GM12875 (cell line): ENCODE measurements at regions not wholly inside any gene's neighbourhood (a gene's known extent, or its start where the extent isn't known, plus 50 kb on each side); places are given as distances from the start of the nearest gene placed in this dataset.

Source experiments
- H3K4me3 ChIP-seq: one replicate; pipeline ENCODE4 v1.5.1; 2011; ENCODE audit warnings: low read depth, low read length, control low read depth
- CTCF ChIP-seq: IDR thresholded peaks from 2 replicates; pipeline ENCODE4 v1.5.1; 2011; ENCODE audit warnings: low read depth, mild to moderate bottlenecking, control low read depth, inconsistent platforms, low read length, moderate library complexity, borderline replicate concordance; ENCODE audit not compliant: insufficient read depth

GRCh38 chr3:144754076-144754783 is 782.6 kb downstream of the DIPK2A start:
- no peak overlapping the region for H3K4me3 ChIP-seq
- no peak for TF ChIP-seq CTCF

- TF ChIP-seq CTCF = no peak
- H3K4me3 ChIP-seq = no peak overlapping the region
Observed at GRCh38 chr3:144756704-144757440, 785.2 kb downstream of the DIPK2A start.

GRCh38 chr3:144760831-144761230 is 789.2 kb downstream of the DIPK2A start:
- H3K4me3 ChIP-seq = no peak overlapping the region
- TF ChIP-seq CTCF = no peak

- no peak overlapping the region for H3K4me3 ChIP-seq
- no peak for TF ChIP-seq CTCF
Observed at GRCh38 chr3:144762091-144762490, 790.5 kb downstream of the DIPK2A start.

- TF ChIP-seq CTCF = no peak
- no peak overlapping the region for H3K4me3 ChIP-seq
Observed at GRCh38 chr3:144763878-144764454, 792.3 kb downstream of the DIPK2A start.

- no peak overlapping the region for H3K4me3 ChIP-seq
- no peak for TF ChIP-seq CTCF
Observed at GRCh38 chr3:144770281-144770680, 798.7 kb downstream of the DIPK2A start.

- no peak for TF ChIP-seq CTCF
- H3K4me3 ChIP-seq = no peak overlapping the region
Observed at GRCh38 chr3:144770915-144771351, 799.3 kb downstream of the DIPK2A start.
